PC-9 (cell line): ENCODE measurements at regions not wholly inside any gene's neighbourhood (a gene's known extent, or its start where the extent isn't known, plus 50 kb on each side); places are given as distances from the start of the nearest gene placed in this dataset.

ENCODE experiments used
- BruUV-seq: library from RNA; stranded (reverse); fragments of 400-500 nt; replicated peaks from 2 replicates; lab custom pipeline; 2021; lab: Mats Ljungman, UMichigan
- CTCF ChIA-PET: fragments of 300-600 bp; sonication (Branson Sonifier 250); formaldehyde crosslinking; loops from one replicate; lab custom pipeline; 2022; ENCODE audit warnings: antibody characterized with exemption; lab: Charles Lee
- POLR2A ChIA-PET: fragments of 300-600 bp; sonication (Branson Sonifier 250); formaldehyde crosslinking; loops from one replicate; lab custom pipeline; 2022; ENCODE audit warnings: antibody characterized with exemption; ENCODE audit not compliant: unreplicated experiment; lab: Charles Lee
- DNase-seq, 2 experiments: peaks; one replicate each; pipeline versions ENCODE4 v3.0.0 to v3.0.0-alpha.2; 2015 to 2022; ENCODE audit warnings: mixed read lengths in 1 of 2
- H2AFZ ChIP-seq: fragments of 200-600 bp; sonication (generic); 2 replicates; pipeline ENCODE4 v1.8.1; 2017; ENCODE audit warnings: antibody characterized with exemption
- H3F3A ChIP-seq: fragments of 200-600 bp; sonication (generic); 2 replicates; pipeline ENCODE4 v1.8.1; 2017; ENCODE audit warnings: antibody characterized with exemption, mild to moderate bottlenecking, low read depth; ENCODE audit not compliant: insufficient read depth
- H3K27ac ChIP-seq: fragments of 200-600 bp; sonication (generic); 2 replicates; pipeline ENCODE4 v1.6.1; 2016; ENCODE audit warnings: mixed run types
- H3K27me3 ChIP-seq: fragments of 200-600 bp; sonication (generic); 2 replicates; pipeline ENCODE4 v1.6.1; 2016; ENCODE audit warnings: low read depth, mixed run types; ENCODE audit not compliant: insufficient read depth
- H3K36me3 ChIP-seq: fragments of 200-600 bp; sonication (generic); 2 replicates; pipeline ENCODE4 v1.6.1; 2016; ENCODE audit warnings: low read depth, mixed run types
- H3K4me1 ChIP-seq: fragments of 200-600 bp; sonication (generic); replicated peaks from 2 replicates; pipeline ENCODE4 v1.6.1; 2016; ENCODE audit warnings: mixed run types; ENCODE audit not compliant: insufficient read depth
- H3K4me2 ChIP-seq: fragments of 200-600 bp; sonication (generic); 2 replicates; pipeline ENCODE4 v1.6.1; 2017; ENCODE audit warnings: mixed run types
- H3K4me3 ChIP-seq: fragments of 200-600 bp; sonication (generic); 2 replicates; pipeline ENCODE4 v1.6.1; 2016; ENCODE audit warnings: mixed run types
- H3K79me2 ChIP-seq: fragments of 200-600 bp; sonication (generic); 2 replicates; pipeline ENCODE4 v1.6.1; 2017; ENCODE audit warnings: low read depth, mixed run types
- H3K9me2 ChIP-seq: fragments of 200-600 bp; sonication (generic); 2 replicates; pipeline ENCODE4 v1.8.1; 2017; ENCODE audit warnings: mild to moderate bottlenecking; ENCODE audit not compliant: insufficient read depth
- H3K9me3 ChIP-seq: fragments of 200-600 bp; sonication (generic); 2 replicates; pipeline ENCODE4 v1.8.1; 2016; ENCODE audit warnings: low read depth; ENCODE audit not compliant: insufficient read depth
- H4K20me1 ChIP-seq: fragments of 200-600 bp; sonication (generic); 2 replicates; pipeline ENCODE4 v1.8.1; 2017; ENCODE audit not compliant: insufficient read depth
- EZH2 ChIP-seq: fragments of 200-600 bp; sonication (generic); IDR thresholded peaks from 2 replicates; pipeline ENCODE4 v1.8.0; 2017; ENCODE audit warnings: antibody characterized with exemption, low read depth
- intact Hi-C: fragments of 100-400 bp; cut with micrococcal nuclease; formaldehyde crosslinking; loops from one replicate; pipeline ENCODE4 v1.10.0; 2022; ENCODE audit not compliant: unreplicated experiment
- TF ChIP-seq, protein P1 (sequence below): fragments of 200-600 bp; sonication (generic); conservative IDR thresholded peaks from 2 replicates; pipeline ENCODE4 v1.6.1; 2017; ENCODE audit warnings: mixed run types, antibody characterized with exemption, mild to moderate bottlenecking, moderate library complexity

DNA sequence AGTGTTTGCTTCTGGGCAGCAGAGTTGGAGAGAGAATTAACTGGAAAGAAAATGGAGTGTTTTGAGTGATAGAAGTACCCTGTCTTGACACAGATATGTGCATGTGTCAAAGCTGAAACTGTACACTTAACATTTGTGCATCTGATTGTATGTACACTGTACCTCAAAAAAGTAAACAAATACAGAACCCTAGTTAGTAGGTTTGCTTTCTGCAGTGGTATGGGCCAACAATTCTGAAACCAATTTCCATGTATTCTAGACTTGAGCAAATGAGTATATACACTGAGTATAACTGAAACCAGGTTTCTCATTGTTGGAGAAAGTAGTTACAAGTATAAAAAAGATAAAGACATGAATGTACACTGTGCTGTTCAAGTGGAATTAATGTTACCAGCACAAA, 52.4 kb downstream of the ELAPOR2 start:
- H3K4me3 ChIP-seq, result no peak overlapping the region
- intact Hi-C loops, result no loop called here
- H4K20me1 ChIP-seq, result no peaks in the 10 kb centered on the region; the same call in 1 of the 2 replicates
- no peaks in the 10 kb centered on the region for H3K36me3 ChIP-seq
- no TSS peak for BruUV-seq
- DNase-seq, result no peak
- H3K9me3 ChIP-seq, result no peaks in the 10 kb centered on the region
- no peak overlapping the region for H3K27ac ChIP-seq
- no peak overlapping the region for H3K4me2 ChIP-seq
- H2AFZ ChIP-seq, result no peak overlapping the region
- CTCF ChIA-PET, result no interaction called here
- H3F3A ChIP-seq, result no peaks in the 10 kb centered on the region
- TF ChIP-seq, protein P1, sequence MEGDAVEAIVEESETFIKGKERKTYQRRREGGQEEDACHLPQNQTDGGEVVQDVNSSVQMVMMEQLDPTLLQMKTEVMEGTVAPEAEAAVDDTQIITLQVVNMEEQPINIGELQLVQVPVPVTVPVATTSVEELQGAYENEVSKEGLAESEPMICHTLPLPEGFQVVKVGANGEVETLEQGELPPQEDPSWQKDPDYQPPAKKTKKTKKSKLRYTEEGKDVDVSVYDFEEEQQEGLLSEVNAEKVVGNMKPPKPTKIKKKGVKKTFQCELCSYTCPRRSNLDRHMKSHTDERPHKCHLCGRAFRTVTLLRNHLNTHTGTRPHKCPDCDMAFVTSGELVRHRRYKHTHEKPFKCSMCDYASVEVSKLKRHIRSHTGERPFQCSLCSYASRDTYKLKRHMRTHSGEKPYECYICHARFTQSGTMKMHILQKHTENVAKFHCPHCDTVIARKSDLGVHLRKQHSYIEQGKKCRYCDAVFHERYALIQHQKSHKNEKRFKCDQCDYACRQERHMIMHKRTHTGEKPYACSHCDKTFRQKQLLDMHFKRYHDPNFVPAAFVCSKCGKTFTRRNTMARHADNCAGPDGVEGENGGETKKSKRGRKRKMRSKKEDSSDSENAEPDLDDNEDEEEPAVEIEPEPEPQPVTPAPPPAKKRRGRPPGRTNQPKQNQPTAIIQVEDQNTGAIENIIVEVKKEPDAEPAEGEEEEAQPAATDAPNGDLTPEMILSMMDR, result no peak
- no peak for TF ChIP-seq EZH2
- H3K4me1 ChIP-seq, result no peaks in the 10 kb centered on the region
- no peaks in the 10 kb centered on the region for H3K27me3 ChIP-seq
- no peaks in the 10 kb centered on the region for H3K9me2 ChIP-seq
- POLR2A ChIA-PET, result no interaction called here
- no peaks in the 10 kb centered on the region for H3K79me2 ChIP-seq

GRCh38 chr7:87004956-87005355, 54.5 kb downstream of the ELAPOR2 start:
- ChIA-PET CTCF (no interaction called here), POLR2A (no interaction called here)
- Histone ChIP-seq H3K9me3 (no peaks in the 10 kb centered on the region), H3K36me3 (no peaks in the 10 kb centered on the region), H3K4me2 (no peak overlapping the region), H4K20me1 (no peaks in the 10 kb centered on the region; the same call in 1 of the 2 replicates), H3K27ac (no peak overlapping the region), H3K4me3 (no peak overlapping the region), H3K79me2 (no peaks in the 10 kb centered on the region), H2AFZ (no peak overlapping the region), H3F3A (no peaks in the 10 kb centered on the region), H3K4me1 (no peaks in the 10 kb centered on the region), H3K27me3 (no peaks in the 10 kb centered on the region), H3K9me2 (no peaks in the 10 kb centered on the region)
- DNase-seq, result no peak
- no TSS peak for BruUV-seq
- intact Hi-C loops, result no loop called here
- TF ChIP-seq, protein P1, result no peak

DNA sequence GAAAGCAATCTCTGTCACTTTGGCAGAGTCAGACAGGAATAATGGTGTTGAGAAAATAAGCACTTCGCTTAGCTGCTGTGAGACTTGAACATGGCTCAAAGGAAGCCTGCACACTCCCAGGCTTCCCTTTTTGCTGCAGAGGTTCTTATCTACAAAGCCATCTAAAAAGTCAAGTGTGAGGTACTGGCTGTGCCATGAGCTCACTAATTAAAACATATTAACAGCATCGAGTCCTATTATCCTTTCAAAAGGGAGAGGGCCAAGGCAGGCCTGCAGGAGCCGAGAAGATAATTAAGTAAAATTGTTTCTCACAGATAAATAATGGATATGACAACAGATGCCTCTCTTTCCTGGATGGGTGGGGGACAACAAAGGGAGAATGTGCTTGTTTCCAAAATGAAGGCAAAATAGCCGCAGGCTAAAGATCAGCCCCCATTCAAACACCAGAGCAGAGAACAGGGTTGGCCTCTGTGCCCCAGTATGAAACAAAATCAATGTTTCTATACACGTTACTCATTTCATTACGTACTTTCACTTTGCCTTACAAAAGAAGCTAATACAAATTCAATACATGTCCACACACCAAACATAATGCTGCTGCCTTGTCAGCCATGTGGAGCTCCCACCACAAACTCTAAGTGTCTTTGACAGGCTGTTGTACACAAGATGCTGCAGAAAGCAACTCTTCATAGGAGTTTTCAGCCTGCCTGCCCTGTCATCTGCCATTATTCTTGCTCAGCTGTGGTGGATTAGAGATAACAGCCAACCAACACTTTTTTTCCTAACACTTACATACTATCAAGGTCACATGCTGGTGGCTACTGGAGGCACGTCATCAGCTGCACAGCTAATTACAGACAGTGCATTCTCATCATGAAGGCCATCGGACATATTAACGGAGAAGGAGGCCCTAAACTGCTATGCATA, 55.3 kb downstream of the ELAPOR2 start:
- DNase-seq, result no peak
- Histone ChIP-seq H3K27ac (no peak overlapping the region), H3K4me2 (no peak overlapping the region), H3K4me3 (no peak overlapping the region), H3K36me3 (no peaks in the 10 kb centered on the region), H3K4me1 (no peaks in the 10 kb centered on the region), H2AFZ (no peak overlapping the region), H3F3A (no peaks in the 10 kb centered on the region), H3K9me2 (no peaks in the 10 kb centered on the region), H3K79me2 (no peaks in the 10 kb centered on the region), H3K27me3 (no peaks in the 10 kb centered on the region), H3K9me3 (no peaks in the 10 kb centered on the region), H4K20me1 (no peaks in the 10 kb centered on the region; the same call in 1 of the 2 replicates)
- POLR2A ChIA-PET, result no interaction called here
- TF ChIP-seq, protein P1, result no peak
- TF ChIP-seq EZH2, result no peak
- CTCF ChIA-PET, result no interaction called here
- intact Hi-C loops, result no loop called here
- BruUV-seq, result no TSS peak
